Stimulated activated CD4-positive, alpha-beta T cell treated with anti-CD3 and anti-CD28 coated beads, Interleukin-4, amount 100 ng/mL, for 48 hours (primary cell): ENCODE measurements at regions not wholly inside any gene's neighbourhood (a gene's known extent, or its start where the extent isn't known, plus 50 kb on each side); places are given as distances from the start of the nearest gene placed in this dataset.
A peak's percentile ranks its signal among the peaks of the same experiment; 100 is the strongest.
"Not testable (repeated sequence)": the region's sequence is repeated elsewhere in the genome, so short reads cannot be mapped to it uniquely, and the experiment has no call there.

Experiments
- DNase-seq, 2 donors: peaks; one replicate each; pipeline ENCODE4 v3.0.0-alpha.2; 2020; ENCODE audit warnings: low read depth in 2 of 2

GRCh38 chr10:46202405-46202804, 84.4 kb upstream of the ANTXRL start:
- DNase-seq = not testable (repeated sequence)

GRCh38 chr10:46204482-46205102, 82.2 kb upstream of the ANTXRL start:
- DNase-seq = not testable (repeated sequence)

GRCh38 chr10:46210427-46210826, 76.4 kb upstream of the ANTXRL start:
- DNase-seq = not testable (repeated sequence)

GRCh38 chr10:46215426-46215825, 71.4 kb upstream of the ANTXRL start:
- no peak for DNase-seq

GRCh38 chr10:46216003-46216634, 70.7 kb upstream of the ANTXRL start:
- no peak for DNase-seq

GRCh38 chr10:46216836-46217751, 69.7 kb upstream of the ANTXRL start:
- no peak for DNase-seq

DNA sequence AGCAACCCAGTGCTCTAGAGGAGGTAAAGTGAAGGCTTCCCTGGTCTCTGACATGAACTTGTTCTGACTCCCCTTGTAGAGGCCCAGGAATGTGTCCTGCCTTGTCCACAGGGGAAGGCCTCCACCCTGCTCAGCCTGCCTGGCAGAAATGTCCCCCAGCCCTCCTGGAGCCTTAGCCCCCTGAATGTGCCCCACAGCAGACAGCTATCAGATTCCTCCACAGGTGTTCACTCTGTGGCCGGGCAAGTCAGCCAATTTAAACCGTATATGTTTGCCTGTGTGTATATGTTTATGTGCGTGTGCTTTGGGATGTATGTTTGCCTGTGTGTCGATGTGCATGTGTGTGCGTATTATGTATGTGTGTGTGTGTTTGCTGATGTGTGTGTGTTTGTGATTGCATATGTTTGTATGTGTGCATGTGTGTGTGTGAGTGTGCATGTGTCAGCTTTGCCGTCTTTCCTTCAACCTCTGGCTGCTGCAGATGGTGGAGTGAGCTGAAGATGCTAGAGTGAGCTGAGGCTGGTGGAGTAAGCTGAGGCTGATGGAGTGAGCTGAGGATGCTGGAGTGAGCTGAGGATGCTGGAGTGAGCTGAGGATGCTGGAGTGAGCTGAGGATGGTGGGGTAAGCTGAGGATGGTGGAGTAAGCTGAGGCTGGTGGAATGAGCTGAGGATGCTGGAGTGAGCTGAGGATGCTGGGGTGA, 68.9 kb upstream of the ANTXRL start:
- DNase-seq = no peak

DNA sequence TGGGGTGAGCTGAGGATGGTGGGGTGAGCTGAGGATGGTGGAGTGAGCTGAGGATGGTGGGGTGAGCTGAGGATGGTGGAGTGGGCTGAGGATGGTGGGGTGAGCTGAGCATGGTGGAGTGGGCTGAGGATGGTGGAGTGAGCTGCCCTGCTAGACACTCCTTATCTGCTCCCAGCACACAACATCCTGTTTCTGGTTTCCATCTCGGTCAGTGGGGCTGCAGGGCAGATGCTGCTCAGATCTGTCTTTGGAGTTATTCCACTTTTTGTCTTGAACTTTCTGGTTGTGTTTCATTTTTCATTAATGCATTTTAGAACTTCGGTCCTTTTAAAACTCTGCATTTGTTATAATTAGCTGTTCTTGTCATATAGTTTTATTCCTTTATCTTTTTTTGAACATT, 67.9 kb upstream of the ANTXRL start:
- DNase-seq = no peak

DNA sequence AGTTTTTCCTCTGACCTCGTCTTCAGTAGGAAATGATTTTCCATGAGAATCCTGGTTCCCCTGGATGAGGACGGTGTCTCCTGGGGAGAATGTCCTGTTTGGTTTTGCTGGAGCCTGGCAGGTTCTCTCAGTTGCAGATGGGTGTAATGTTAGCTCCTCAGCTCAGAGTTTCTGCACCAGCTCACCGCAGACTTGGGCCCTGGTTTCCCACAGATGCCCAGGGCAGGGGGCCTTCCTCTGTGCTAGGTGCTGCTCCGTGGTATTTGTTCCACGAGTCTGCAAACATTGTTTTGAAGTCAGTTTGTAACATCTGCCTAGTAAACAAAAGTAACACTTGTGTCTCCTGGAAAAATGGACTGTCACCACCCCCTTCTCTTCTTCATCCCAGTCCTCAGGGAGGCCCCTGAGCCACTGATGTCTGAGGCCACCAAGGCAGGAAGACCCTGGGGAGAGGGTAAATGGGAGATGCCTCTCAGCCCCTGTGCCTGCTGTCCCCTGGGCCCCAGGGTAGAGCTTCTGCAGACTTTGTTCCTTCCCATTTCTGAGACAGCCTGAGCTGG, 67.3 kb upstream of the ANTXRL start:
- not testable (repeated sequence) for DNase-seq

- DNase-seq = no peak
These were observed 66.6 kb upstream of the ANTXRL start for GRCh38 chr10:46220187-46220586.

DNA sequence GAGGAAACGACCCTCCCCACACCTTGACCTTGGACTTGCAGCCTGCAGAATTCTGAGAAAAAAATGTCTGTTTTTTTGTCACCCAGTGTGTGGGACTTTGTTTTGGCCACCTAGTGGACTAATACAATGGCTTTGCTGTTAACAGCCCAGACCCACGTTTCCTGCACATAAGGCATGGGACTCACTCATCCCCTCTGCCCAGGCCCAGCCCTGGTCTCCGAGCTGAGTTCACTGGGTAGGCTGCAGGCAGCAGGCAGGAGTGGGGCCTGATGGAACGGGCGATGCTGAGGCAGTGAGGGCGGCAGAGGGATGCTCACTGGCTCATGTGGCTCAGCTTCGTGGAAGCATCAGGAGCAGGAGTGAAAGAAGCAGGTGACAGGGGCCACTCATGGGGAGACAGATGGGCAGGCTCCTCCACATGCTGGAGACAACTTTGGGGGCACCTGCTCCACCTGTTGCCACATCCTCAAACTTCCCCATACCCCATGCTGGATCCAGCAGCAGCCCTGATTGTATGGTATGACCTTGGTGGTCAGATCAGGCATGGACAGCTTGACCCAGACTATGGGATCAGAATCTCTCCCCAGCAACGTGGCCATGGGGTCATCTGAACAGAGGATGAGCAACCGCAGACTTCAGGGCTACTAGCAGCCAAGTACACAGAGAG, 65.8 kb upstream of the ANTXRL start:
- no peak for DNase-seq

DNA sequence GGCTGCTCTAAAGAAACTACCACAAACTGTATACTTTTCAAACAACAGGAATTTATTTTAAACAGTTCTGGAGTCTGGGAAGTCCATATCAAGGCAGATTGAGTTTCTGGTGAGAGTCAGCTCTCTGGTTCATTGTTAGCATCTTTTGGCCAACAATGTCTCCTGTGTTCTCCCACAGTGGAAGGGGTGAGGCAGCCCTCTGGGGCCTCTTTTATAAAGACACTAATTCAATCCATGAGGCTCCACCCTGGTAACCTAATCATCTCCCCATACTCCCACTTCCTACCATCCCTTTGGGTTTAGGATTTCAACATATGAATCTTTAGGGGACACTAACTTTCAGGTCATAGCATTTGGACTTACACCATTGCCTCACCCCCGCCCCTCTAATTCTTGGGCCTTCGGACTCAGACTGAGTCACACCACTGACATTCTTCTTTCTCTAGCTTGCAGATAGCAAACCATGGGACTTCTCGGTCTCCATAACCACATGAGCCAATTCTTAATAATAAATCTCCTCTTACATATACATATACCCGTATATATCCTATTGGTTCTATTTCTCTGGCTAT, 64.3 kb upstream of the ANTXRL start:
- DNase-seq = no peak

GRCh38 chr10:46223064-46223480, 63.7 kb upstream of the ANTXRL start:
- peak; percentile 18 to 34 for DNase-seq

- no peak for DNase-seq
These were observed 63.0 kb upstream of the ANTXRL start for GRCh38 chr10:46223626-46224413.

DNA sequence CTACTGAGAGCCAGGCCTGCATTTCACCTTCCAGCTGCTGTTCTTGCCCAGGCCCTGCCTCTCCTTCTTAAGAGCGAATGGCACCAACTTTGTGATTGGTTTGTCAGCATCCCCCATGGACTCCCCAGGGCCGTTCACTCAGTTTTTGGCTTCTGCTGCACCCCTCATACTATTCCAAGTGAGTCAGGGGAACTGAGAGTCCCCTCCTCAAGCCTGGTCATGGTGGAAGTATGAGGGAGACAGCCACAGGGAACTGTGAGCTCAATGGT, 62.4 kb upstream of the ANTXRL start:
- no peak for DNase-seq

DNA sequence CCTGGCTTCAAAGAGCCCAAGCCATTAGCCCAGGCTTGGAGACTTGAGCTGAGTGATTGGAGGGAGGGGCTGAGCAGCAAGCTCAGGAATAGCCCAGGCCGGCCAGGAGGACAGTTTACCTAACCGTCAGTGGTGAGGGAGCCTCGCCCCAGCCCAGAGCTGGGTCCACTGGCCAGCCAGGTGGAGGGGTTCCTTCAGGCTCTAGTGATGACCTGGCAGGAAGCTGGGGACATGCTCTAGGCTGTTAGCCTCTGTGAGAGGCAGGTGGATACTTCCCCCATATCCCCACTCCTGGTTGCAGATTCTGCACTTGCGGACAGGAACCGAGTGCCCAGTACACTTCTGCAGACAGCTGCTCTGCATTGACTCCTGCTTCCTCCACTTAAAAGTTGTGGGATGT, 61.2 kb upstream of the ANTXRL start:
- DNase-seq = no peak

DNA sequence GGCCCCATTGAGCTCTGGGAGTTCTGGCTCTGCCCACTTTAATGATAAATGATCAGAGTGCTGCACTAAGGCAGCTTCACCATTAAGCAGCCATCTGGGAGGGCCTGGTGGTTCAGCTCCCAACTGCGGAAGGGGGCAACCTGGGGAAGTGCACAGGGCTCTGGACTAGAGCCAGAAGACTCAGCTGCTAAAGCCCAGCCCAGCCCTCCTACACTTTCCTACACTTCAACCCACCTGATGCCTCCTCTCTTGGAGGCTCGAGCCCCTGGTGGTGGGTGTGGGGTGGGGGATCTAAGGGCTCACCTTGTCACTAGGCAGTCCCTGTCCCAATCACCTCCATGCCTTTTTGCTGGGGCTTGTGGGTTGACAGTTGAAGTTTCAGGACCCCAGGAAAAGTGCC, 60.6 kb upstream of the ANTXRL start:
- DNase-seq = no peak

- DNase-seq = no peak
These were observed 59.8 kb upstream of the ANTXRL start for GRCh38 chr10:46226900-46227558.

DNA sequence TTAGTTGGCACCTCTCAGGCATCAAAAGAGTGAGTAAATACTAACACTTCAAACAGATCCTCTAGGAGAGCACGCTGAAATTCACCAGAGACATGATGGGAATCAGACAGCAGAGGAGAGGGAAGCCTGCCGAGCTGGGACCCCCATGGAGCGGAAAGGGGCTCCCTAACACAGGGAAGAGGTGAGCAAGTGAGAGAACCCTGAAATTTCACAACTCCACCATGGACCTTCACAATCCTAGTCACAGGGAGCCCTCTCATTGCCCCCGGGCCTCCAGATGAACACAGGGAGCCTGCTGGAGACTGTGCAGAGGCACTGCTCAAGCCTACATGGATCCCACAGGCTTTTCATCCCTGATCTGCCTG, 59.2 kb upstream of the ANTXRL start:
- no peak for DNase-seq
